ENCODE measurements at regions not wholly inside any gene's neighbourhood (a gene's known extent, or its start where the extent isn't known, plus 50 kb on each side); places are given as distances from the start of the nearest gene placed in this dataset.

GRCh38 chr15:91578511-91578910 is 275.0 kb upstream of the SLCO3A1 start (continued):
- no peak for TF ChIP-seq REST (IDR thresholded peaks at IDR 0.05; ENCODE audit: low read depth, low read length)

GRCh38 chr15:91584895-91585294 is 268.6 kb upstream of the SLCO3A1 start:
- H3K9ac ChIP-seq (ENCODE audit: control insufficient read depth, insufficient read depth, low read length) = no peak overlapping the region
- no peaks in the 10 kb centered on the region for H4K20me1 ChIP-seq (ENCODE audit: control insufficient read depth, insufficient read depth)
- H3K27ac ChIP-seq (ENCODE audit: control insufficient read depth, insufficient read depth) = no peak overlapping the region
- 59% methylated on average over 3 of the region's 3 CpGs for WGBS (ENCODE audit: insufficient coverage, insufficient replicate concordance, low lambda C conversion rate, missing lambda C conversion rate)
- H2AFZ ChIP-seq (ENCODE audit: control insufficient read depth, low read depth, low read length) = no peak overlapping the region
- no peaks in the 10 kb centered on the region for H3K36me3 ChIP-seq (ENCODE audit: control insufficient read depth in 2 of 2, insufficient read depth in 2 of 2, low read length in 1 of 2)
- no peaks in the 10 kb centered on the region for H3K4me1 ChIP-seq (ENCODE audit: control insufficient read depth, insufficient read depth, low read length)
- ATAC-seq (no peak), FAIRE-seq (no peak), DNase-seq (ENCODE audit: low read depth, low spot score) (no peak)
- ChIA-PET CTCF (interaction anchor here (0.6 kb wide), 1 partner anchor 199 kb away, joined by 3 read pairs; no protein-coding TSS in a partner anchor), RAD21 (ENCODE audit: unreplicated experiment) (no interaction called here), POLR2A (no interaction called here), SMC1A (ENCODE audit: uncharacterized antibody, unreplicated experiment) (interaction anchor here (0.6 kb wide), 1 partner anchor 49 kb away, joined by 4 read pairs; no protein-coding TSS in a partner anchor)
- in situ Hi-C loops (cut with MboI) = no loop called here
- no peak overlapping the region for H3K4me3 ChIP-seq
- H3K79me2 ChIP-seq (ENCODE audit: control insufficient read depth, insufficient read depth, low read length) = no peaks in the 10 kb centered on the region
- no peak overlapping the region for H3K4me2 ChIP-seq (ENCODE audit: control insufficient read depth, insufficient read depth)
- H3K27me3 ChIP-seq (replicated peaks in 1 of 2; ENCODE audit: control insufficient read depth in 2 of 2, insufficient read depth in 2 of 2, low read length in 1 of 2) = no peaks in the 10 kb centered on the region
- H3K9me3 ChIP-seq (replicated peaks; ENCODE audit: control insufficient read depth, insufficient read depth, low read length) = no peaks in the 10 kb centered on the region
- BruUV-seq (replicated peaks) = no TSS peak
- intact Hi-C loops (cut with micrococcal nuclease; ENCODE audit: unreplicated experiment) = no loop called here
- TF ChIP-seq ATF2 (IDR thresholded peaks at IDR 0.05; ENCODE audit: low read length) = no peak
- TF ChIP-seq ZNF207 (IDR thresholded peaks at IDR 0.05; ENCODE audit: borderline replicate concordance) = no peak
- TF ChIP-seq FOS (IDR thresholded peaks at IDR 0.05; ENCODE audit: borderline replicate concordance, extremely low read depth, insufficient read length) = no peak
- TF ChIP-seq SMARCA5 (IDR thresholded peaks at IDR 0.05) = no peak
- no peak for TF ChIP-seq FOXK2 (IDR thresholded peaks at IDR 0.05)
- TF ChIP-seq SIN3A (IDR thresholded peaks at IDR 0.05; ENCODE audit: low read depth, low read length) = no peak
